ENCODE measurements at regions not wholly inside any gene's neighbourhood (a gene's known extent, or its start where the extent isn't known, plus 50 kb on each side); places are given as distances from the start of the nearest gene placed in this dataset.

GRCh38 chr21:38165466-38166172 lies 91.2 kb upstream of the KCNJ15 start:
- Histone ChIP-seq H3K27me3 (ENCODE audit: control insufficient read depth in 5 of 5, insufficient read depth in 4 of 5, low read length in 5 of 5) (peaks cover 0 to 15% (median 0%) of the 10 kb centered on the region in 5 donors), H3K9ac (ENCODE audit: low read length in 5 of 5) (no peak overlapping the region), H3K4me1 (ENCODE audit: control insufficient read depth in 5 of 5, insufficient read depth in 5 of 5, low read length in 5 of 5) (peaks cover 0 to 8% (median 0%) of the 10 kb centered on the region in 5 donors), H3K4me3 (ENCODE audit: low read depth in 1 of 5, low read length in 5 of 5) (no peak overlapping the region), H3K27ac (ENCODE audit: low read depth, low read length) (no peak overlapping the region), H3K9me3 (ENCODE audit: control insufficient read depth in 5 of 5, low read length in 5 of 5) (no peaks in the 10 kb centered on the region), H3K36me3 (ENCODE audit: control insufficient read depth in 5 of 5, insufficient read depth in 5 of 5, low read length in 5 of 5) (no peaks in the 10 kb centered on the region)

- no peak overlapping the region for H3K9ac ChIP-seq (ENCODE audit: low read length in 5 of 5)
- peaks cover 0 to 15% (median 0%) of the 10 kb centered on the region in 5 donors for H3K27me3 ChIP-seq (ENCODE audit: control insufficient read depth in 5 of 5, insufficient read depth in 4 of 5, low read length in 5 of 5)
- no peak overlapping the region for H3K27ac ChIP-seq (ENCODE audit: low read depth, low read length)
- H3K36me3 ChIP-seq (ENCODE audit: control insufficient read depth in 5 of 5, insufficient read depth in 5 of 5, low read length in 5 of 5), result no peaks in the 10 kb centered on the region
- peaks cover 0 to 11% (median 0%) of the 10 kb centered on the region in 5 donors for H3K4me1 ChIP-seq (ENCODE audit: control insufficient read depth in 5 of 5, insufficient read depth in 5 of 5, low read length in 5 of 5)
- H3K9me3 ChIP-seq (ENCODE audit: control insufficient read depth in 5 of 5, low read length in 5 of 5), result no peaks in the 10 kb centered on the region
- no peak overlapping the region for H3K4me3 ChIP-seq (ENCODE audit: low read depth in 1 of 5, low read length in 5 of 5)
These were observed 90.6 kb upstream of the KCNJ15 start for GRCh38 chr21:38166173-38166535.

DNA sequence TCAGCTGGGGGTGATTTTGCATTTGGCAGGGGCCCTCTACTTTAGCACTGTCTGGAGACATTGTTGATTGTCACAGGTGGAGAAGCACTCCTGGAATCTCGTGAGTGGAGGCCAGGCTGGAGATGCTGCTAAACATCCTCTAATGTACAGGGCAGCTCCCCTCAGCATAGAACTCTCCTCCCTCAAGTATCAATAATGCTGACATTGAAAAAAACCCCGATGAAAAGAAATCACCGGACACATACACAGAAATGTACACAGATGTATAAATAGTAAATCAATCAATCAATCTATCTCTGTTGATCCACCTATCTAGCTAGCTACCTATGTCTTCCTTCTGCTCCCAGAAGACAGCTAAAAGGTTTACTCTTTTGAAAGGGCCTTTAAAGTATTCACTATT lies 89.4 kb upstream of the KCNJ15 start:
- Histone ChIP-seq H3K4me1 (ENCODE audit: control insufficient read depth in 5 of 5, insufficient read depth in 5 of 5, low read length in 5 of 5) (peaks cover 0 to 23% (median 6%) of the 10 kb centered on the region in 5 donors), H3K9me3 (ENCODE audit: control insufficient read depth in 5 of 5, low read length in 5 of 5) (no peaks in the 10 kb centered on the region), H3K4me3 (ENCODE audit: low read depth in 1 of 5, low read length in 5 of 5) (no peak overlapping the region), H3K27ac (ENCODE audit: low read depth, low read length) (no peak overlapping the region), H3K9ac (ENCODE audit: low read length in 5 of 5) (no peak overlapping the region), H3K27me3 (ENCODE audit: control insufficient read depth in 5 of 5, insufficient read depth in 4 of 5, low read length in 5 of 5) (peaks cover 0 to 15% (median 0%) of the 10 kb centered on the region in 5 donors), H3K36me3 (ENCODE audit: control insufficient read depth in 5 of 5, insufficient read depth in 5 of 5, low read length in 5 of 5) (no peaks in the 10 kb centered on the region)

- H3K4me1 ChIP-seq (ENCODE audit: control insufficient read depth in 5 of 5, insufficient read depth in 5 of 5, low read length in 5 of 5), result peaks cover 0 to 23% (median 6%) of the 10 kb centered on the region in 5 donors
- no peak overlapping the region for H3K27ac ChIP-seq (ENCODE audit: low read depth, low read length)
- no peaks in the 10 kb centered on the region for H3K36me3 ChIP-seq (ENCODE audit: control insufficient read depth in 5 of 5, insufficient read depth in 5 of 5, low read length in 5 of 5)
- H3K9me3 ChIP-seq (ENCODE audit: control insufficient read depth in 5 of 5, low read length in 5 of 5), result no peaks in the 10 kb centered on the region
- H3K4me3 ChIP-seq (ENCODE audit: low read depth in 1 of 5, low read length in 5 of 5), result no peak overlapping the region
- peaks cover 0 to 15% (median 0%) of the 10 kb centered on the region in 5 donors for H3K27me3 ChIP-seq (ENCODE audit: control insufficient read depth in 5 of 5, insufficient read depth in 4 of 5, low read length in 5 of 5)
- H3K9ac ChIP-seq (ENCODE audit: low read length in 5 of 5), result no peak overlapping the region
These were observed 86.5 kb upstream of the KCNJ15 start for GRCh38 chr21:38170283-38170682.

GRCh38 chr21:38170704-38171682 lies 85.8 kb upstream of the KCNJ15 start:
- Histone ChIP-seq H3K36me3 (ENCODE audit: control insufficient read depth in 5 of 5, insufficient read depth in 5 of 5, low read length in 5 of 5) (no peaks in the 10 kb centered on the region), H3K27ac (ENCODE audit: low read depth, low read length) (no peak overlapping the region), H3K9ac (ENCODE audit: low read length in 5 of 5) (peak overlapping the region in 1 of 5 donors; percentile 10), H3K27me3 (ENCODE audit: control insufficient read depth in 5 of 5, insufficient read depth in 4 of 5, low read length in 5 of 5) (peaks cover 0 to 11% (median 0%) of the 10 kb centered on the region in 5 donors), H3K4me1 (ENCODE audit: control insufficient read depth in 5 of 5, insufficient read depth in 5 of 5, low read length in 5 of 5) (peaks cover 0 to 23% (median 6%) of the 10 kb centered on the region in 5 donors), H3K9me3 (ENCODE audit: control insufficient read depth in 5 of 5, low read length in 5 of 5) (no peaks in the 10 kb centered on the region), H3K4me3 (ENCODE audit: low read depth in 1 of 5, low read length in 5 of 5) (no peak overlapping the region)

- no peak overlapping the region for H3K27ac ChIP-seq (ENCODE audit: low read depth, low read length)
- no peaks in the 10 kb centered on the region for H3K9me3 ChIP-seq (ENCODE audit: control insufficient read depth in 5 of 5, low read length in 5 of 5)
- no peak overlapping the region for H3K9ac ChIP-seq (ENCODE audit: low read length in 5 of 5)
- no peak overlapping the region for H3K4me3 ChIP-seq (ENCODE audit: low read depth in 1 of 5, low read length in 5 of 5)
- no peaks in the 10 kb centered on the region for H3K36me3 ChIP-seq (ENCODE audit: control insufficient read depth in 5 of 5, insufficient read depth in 5 of 5, low read length in 5 of 5)
- H3K4me1 ChIP-seq (ENCODE audit: control insufficient read depth in 5 of 5, insufficient read depth in 5 of 5, low read length in 5 of 5), result peaks cover 0 to 23% (median 6%) of the 10 kb centered on the region in 5 donors
- H3K27me3 ChIP-seq (ENCODE audit: control insufficient read depth in 5 of 5, insufficient read depth in 4 of 5, low read length in 5 of 5), result peaks cover 0 to 9% (median 0%) of the 10 kb centered on the region in 5 donors
These were observed 85.0 kb upstream of the KCNJ15 start for GRCh38 chr21:38171723-38172344.

- Histone ChIP-seq H3K9ac (ENCODE audit: low read length in 5 of 5) (no peak overlapping the region), H3K4me3 (ENCODE audit: low read depth in 1 of 5, low read length in 5 of 5) (no peak overlapping the region), H3K27me3 (ENCODE audit: control insufficient read depth in 5 of 5, insufficient read depth in 4 of 5, low read length in 5 of 5) (peaks cover 0 to 7% (median 0%) of the 10 kb centered on the region in 5 donors), H3K4me1 (ENCODE audit: control insufficient read depth in 5 of 5, insufficient read depth in 5 of 5, low read length in 5 of 5) (peaks cover 0 to 23% (median 6%) of the 10 kb centered on the region in 5 donors), H3K36me3 (ENCODE audit: control insufficient read depth in 5 of 5, insufficient read depth in 5 of 5, low read length in 5 of 5) (no peaks in the 10 kb centered on the region), H3K27ac (ENCODE audit: low read depth, low read length) (no peak overlapping the region), H3K9me3 (ENCODE audit: control insufficient read depth in 5 of 5, low read length in 5 of 5) (no peaks in the 10 kb centered on the region)
These were observed 83.3 kb upstream of the KCNJ15 start for GRCh38 chr21:38173276-38174035.

- peaks cover 2 to 21% (median 6%) of the 10 kb centered on the region in 5 donors for H3K4me1 ChIP-seq (ENCODE audit: control insufficient read depth in 5 of 5, insufficient read depth in 5 of 5, low read length in 5 of 5)
- H3K36me3 ChIP-seq (ENCODE audit: control insufficient read depth in 5 of 5, insufficient read depth in 5 of 5, low read length in 5 of 5), result no peaks in the 10 kb centered on the region
- H3K27me3 ChIP-seq (ENCODE audit: control insufficient read depth in 5 of 5, insufficient read depth in 4 of 5, low read length in 5 of 5), result peaks cover 0 to 3% (median 0%) of the 10 kb centered on the region in 5 donors
- H3K9me3 ChIP-seq (ENCODE audit: control insufficient read depth in 5 of 5, low read length in 5 of 5), result no peaks in the 10 kb centered on the region
- no peak overlapping the region for H3K4me3 ChIP-seq (ENCODE audit: low read depth in 1 of 5, low read length in 5 of 5)
- no peak overlapping the region for H3K27ac ChIP-seq (ENCODE audit: low read depth, low read length)
- no peak overlapping the region for H3K9ac ChIP-seq (ENCODE audit: low read length in 5 of 5)
These were observed 81.5 kb upstream of the KCNJ15 start for GRCh38 chr21:38175306-38175705.

DNA sequence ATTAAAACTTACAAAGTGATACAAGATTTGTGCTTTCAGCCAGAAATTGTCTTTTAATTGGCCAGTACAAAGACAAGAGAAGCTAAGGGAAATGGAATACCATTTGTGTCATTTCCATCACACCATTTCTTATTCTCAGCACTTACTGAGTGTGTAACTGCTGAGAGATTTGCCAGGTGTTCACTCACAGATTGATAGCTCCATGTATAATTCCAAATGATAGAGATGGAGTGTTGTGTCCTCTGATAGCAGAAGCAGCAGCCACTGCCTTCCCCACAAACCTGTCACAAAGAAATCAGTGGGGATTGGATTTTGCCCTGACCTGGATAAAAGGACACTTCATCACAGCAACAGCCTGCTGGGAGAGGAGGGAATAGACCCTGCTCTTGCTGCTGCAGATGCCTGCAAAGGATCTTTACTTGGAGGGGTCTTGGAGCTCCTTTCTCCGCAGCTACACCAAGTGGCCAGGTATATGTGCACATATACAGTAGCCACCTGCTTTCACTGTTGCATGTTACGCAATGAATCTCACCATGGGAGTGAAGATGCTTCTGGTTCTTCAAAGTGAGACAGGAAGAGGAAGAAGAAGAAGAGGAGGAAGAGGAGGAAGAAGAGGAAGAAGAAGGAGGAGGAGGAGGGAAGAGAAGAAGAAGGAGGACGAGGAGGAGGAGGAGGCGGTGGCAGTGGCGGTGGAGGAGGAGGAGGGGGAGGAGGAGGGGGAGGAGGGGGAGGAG lies 78.7 kb upstream of the KCNJ15 start:
- Histone ChIP-seq H3K4me3 (ENCODE audit: low read depth in 1 of 5, low read length in 5 of 5) (no peak overlapping the region), H3K36me3 (ENCODE audit: control insufficient read depth in 5 of 5, insufficient read depth in 5 of 5, low read length in 5 of 5) (no peaks in the 10 kb centered on the region), H3K4me1 (ENCODE audit: control insufficient read depth in 5 of 5, insufficient read depth in 5 of 5, low read length in 5 of 5) (peaks cover 0 to 2% (median 0%) of the 10 kb centered on the region in 5 donors), H3K27me3 (ENCODE audit: control insufficient read depth in 5 of 5, insufficient read depth in 4 of 5, low read length in 5 of 5) (peaks cover 0 to 3% (median 0%) of the 10 kb centered on the region in 5 donors), H3K9ac (ENCODE audit: low read length in 5 of 5) (no peak overlapping the region), H3K27ac (ENCODE audit: low read depth, low read length) (no peak overlapping the region), H3K9me3 (ENCODE audit: control insufficient read depth in 5 of 5, low read length in 5 of 5) (no peaks in the 10 kb centered on the region)
